ENCODE measurements at regions not wholly inside any gene's neighbourhood (a gene's known extent, or its start where the extent isn't known, plus 50 kb on each side); places are given as distances from the start of the nearest gene placed in this dataset.
"Not testable (repeated sequence)": the region's sequence is repeated elsewhere in the genome, so short reads cannot be mapped to it uniquely, and the experiment has no call there.

DNA sequence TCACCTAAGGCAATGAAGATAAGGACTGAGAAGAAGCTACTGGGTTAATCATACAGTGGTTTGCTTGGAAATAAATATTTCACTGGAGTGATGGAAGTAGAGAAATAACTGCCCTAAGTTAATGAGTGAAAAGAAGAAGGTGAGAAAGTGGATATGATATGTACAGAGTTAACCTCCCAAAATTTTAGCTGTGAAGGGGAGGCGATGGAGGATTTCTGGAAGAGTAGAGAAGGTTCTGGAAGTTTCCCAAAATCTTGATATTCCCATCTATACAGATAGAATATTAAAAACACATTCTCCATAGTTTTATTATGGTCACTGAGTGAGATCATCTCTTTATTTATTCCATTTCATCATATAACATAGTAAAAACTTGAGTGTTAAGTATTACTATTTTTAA, 296.6 kb upstream of the RGPD4 start:
- DNase-seq (ENCODE audit: low read depth in 1 of 2, low spot score in 2 of 2) = no peak
- no peaks in the 10 kb centered on the region for H3K36me3 ChIP-seq
- no peaks in the 10 kb centered on the region for H3K9me3 ChIP-seq (replicated peaks)
- no peak overlapping the region for H3K4me3 ChIP-seq
- H3K27ac ChIP-seq = no peak overlapping the region
- no peaks in the 10 kb centered on the region for H3K4me1 ChIP-seq (replicated peaks)
- H3K27me3 ChIP-seq (replicated peaks) = no peaks in the 10 kb centered on the region

DNA sequence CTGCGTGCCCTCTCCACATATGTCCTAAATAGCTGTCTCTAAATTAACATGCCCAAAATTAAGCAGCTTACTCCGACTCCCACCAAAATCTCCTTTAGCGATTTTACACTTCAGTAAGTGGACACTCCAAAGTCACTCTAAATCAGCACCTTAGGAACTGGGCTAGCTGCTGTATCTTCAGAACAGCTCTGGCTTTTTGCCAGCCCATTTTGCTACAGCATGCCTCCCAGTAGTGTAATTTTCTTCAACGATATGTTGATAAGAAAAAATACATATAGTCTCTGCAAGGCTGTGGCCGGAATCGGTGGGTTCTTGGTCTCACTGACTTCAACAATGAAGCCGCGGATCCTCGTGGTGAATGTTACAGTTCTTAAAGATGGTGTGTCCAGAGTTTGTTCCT, 291.8 kb upstream of the RGPD4 start:
- Histone ChIP-seq H3K4me3 (no peak overlapping the region), H3K27ac (no peak overlapping the region), H3K4me1 (replicated peaks) (no peaks in the 10 kb centered on the region), H3K9me3 (replicated peaks) (no peaks in the 10 kb centered on the region), H3K36me3 (no peaks in the 10 kb centered on the region), H3K27me3 (replicated peaks) (no peaks in the 10 kb centered on the region)
- no peak for DNase-seq (ENCODE audit: low read depth in 1 of 2, low spot score in 2 of 2)

DNA sequence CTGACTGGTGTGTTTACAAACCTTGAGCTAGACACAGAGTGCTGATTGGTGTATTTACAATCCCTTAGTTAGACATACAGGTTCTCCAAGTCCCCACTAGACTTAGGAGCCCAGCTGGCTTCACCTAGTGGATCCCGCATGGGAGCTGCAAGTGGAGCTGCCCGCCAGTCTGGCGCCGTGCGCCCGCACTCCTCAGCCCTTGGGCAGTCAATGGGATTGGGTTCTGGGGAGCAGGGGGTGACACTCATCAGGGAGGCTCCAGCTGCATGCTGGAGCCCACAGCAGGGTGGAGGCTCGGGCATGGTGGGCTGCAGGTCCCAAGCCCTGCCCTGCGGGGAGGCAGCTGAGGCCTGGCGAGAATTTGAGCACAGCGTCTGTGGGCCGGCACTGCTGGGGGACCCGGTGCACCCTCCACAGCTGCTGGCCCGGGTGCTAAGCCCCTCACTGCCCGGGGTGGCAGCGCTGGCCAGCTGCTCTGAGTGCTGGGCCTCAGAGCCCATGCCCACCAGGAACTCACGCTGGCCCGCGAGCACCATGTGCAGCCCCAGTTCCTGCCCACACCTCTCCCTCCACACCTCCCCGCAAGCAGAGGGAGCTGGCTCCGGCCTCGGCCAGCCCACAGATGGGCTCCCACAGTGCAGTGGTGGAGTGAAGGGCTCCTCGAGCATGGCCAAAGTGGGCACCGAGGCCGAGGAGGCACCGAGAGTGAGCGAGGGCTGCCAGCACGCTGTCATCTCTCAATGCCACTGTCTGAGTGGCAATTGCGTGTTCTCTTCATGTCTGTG, 290.6 kb upstream of the RGPD4 start:
- not testable (repeated sequence) for H3K9me3 ChIP-seq (replicated peaks); H3K27me3 ChIP-seq (replicated peaks); H3K4me1 ChIP-seq (replicated peaks); H3K36me3 ChIP-seq; H3K4me3 ChIP-seq; DNase-seq (ENCODE audit: low read depth in 1 of 2, low spot score in 2 of 2); H3K27ac ChIP-seq

DNA sequence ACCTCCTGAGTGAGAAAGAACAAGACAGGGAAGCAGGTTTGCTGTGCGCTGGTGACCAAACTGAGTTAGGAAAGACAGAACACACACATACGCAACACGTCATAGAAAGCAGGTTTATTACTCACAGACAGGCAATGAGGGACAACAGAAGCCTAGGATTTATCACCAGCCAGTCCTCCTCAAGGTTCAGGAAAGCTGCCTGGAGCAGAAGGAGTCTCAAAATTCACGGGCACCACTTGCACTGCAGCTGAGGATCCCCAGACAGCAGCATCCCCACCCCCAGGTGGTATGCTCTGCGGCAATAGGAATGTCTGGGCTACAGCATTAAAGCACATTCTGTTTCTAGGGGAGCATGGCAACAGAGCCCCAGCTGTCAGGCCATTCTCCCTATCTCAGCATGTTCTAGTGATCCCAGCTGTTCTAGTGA, 284.4 kb upstream of the RGPD4 start:
- Histone ChIP-seq H3K9me3 (replicated peaks) (no peaks in the 10 kb centered on the region), H3K27ac (no peak overlapping the region), H3K4me3 (no peak overlapping the region), H3K36me3 (no peaks in the 10 kb centered on the region), H3K4me1 (replicated peaks) (no peaks in the 10 kb centered on the region), H3K27me3 (replicated peaks) (no peaks in the 10 kb centered on the region)
- no peak for DNase-seq (ENCODE audit: low read depth in 1 of 2, low spot score in 2 of 2)

DNA sequence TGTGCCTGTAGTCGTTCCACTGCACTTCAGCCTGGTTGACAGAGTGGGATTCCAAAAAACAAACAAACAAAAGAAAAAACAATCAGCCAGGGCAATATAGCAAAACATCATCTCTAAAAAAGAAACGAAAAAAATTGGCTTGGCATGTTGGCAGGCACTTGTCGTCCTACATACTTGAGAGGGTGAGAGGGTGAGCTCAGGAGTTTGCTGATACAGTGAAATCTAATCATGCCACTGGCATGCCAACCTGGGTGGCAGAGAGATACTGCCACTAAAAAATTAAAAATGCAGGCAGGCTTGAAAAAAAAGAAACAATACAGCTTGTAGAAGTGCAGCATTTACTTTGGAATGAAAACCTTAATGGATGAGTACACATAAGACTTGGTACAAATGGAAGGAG, 282.9 kb upstream of the RGPD4 start:
- Histone ChIP-seq H3K27me3 (replicated peaks) (no peaks in the 10 kb centered on the region), H3K36me3 (no peaks in the 10 kb centered on the region), H3K9me3 (replicated peaks) (no peaks in the 10 kb centered on the region), H3K4me1 (replicated peaks) (no peaks in the 10 kb centered on the region), H3K4me3 (no peak overlapping the region), H3K27ac (no peak overlapping the region)
- no peak for DNase-seq (ENCODE audit: low read depth in 1 of 2, low spot score in 2 of 2)

DNA sequence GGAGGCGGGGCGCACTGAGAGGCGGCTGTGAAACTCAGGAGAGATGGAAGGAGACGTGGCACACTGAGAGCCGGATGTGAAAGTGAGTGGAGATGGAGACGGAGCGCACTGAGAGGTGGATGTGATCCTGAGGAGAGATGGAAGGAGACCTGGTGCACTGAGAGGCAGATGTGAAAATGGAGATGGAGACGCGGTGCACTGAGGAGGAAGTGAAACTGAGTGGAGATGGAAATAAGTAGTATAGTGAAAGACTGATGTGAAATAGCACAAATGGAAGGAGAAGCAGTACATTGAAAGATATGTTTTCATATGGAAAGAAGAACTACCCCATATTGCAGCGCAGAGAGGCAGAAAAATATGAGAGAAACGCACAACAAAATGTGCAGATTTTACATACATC, 281.6 kb upstream of the RGPD4 start:
- Histone ChIP-seq H3K27me3 (replicated peaks) (no peaks in the 10 kb centered on the region), H3K9me3 (replicated peaks) (no peaks in the 10 kb centered on the region), H3K4me1 (replicated peaks) (no peaks in the 10 kb centered on the region), H3K36me3 (no peaks in the 10 kb centered on the region), H3K27ac (no peak overlapping the region), H3K4me3 (no peak overlapping the region)
- DNase-seq (ENCODE audit: low read depth in 1 of 2, low spot score in 2 of 2) = no peak

DNA sequence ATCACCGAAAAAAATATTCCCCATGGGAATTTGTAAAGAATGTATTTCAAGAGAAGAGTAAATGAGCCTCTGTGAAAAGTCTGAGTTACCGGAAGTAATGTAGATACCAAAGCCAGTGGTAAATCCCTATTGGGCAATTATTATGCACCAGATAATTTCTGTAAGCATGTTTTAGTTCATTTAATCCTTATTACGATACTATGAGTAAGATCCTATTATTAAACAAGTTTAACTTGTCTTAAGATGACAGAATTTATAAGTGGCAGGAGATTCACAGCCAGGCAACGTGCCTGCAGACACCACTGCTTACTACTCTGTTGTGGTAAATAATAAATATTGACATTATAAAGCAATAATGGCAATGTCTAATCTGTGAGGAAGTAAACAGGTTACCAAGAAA, 280.8 kb upstream of the RGPD4 start:
- no peak overlapping the region for H3K27ac ChIP-seq
- no peaks in the 10 kb centered on the region for H3K9me3 ChIP-seq (replicated peaks)
- no peaks in the 10 kb centered on the region for H3K4me1 ChIP-seq (replicated peaks)
- no peak for DNase-seq (ENCODE audit: low read depth in 1 of 2, low spot score in 2 of 2)
- H3K27me3 ChIP-seq (replicated peaks) = no peaks in the 10 kb centered on the region
- H3K36me3 ChIP-seq = no peaks in the 10 kb centered on the region
- H3K4me3 ChIP-seq = no peak overlapping the region

DNA sequence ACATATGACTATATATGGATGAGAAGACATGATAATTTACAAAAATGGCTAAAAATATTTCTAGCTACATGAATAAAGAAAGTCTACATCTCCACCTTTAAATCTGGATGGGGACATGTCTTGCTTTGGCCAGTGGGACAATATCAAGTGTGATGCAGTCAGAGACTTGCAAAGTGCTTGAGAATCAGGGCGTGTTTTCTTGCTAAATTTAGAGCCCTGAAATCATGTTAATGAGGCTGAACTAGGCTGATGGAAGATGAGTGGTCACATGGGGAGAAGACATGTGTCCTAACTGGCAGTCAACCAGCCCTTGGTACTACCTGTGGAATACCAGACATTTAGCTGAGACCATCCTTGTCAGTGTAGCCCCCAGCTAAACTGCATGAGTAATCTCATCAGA, 278.5 kb upstream of the RGPD4 start:
- no peaks in the 10 kb centered on the region for H3K36me3 ChIP-seq
- no peak for DNase-seq (ENCODE audit: low read depth in 1 of 2, low spot score in 2 of 2)
- H3K9me3 ChIP-seq (replicated peaks) = no peaks in the 10 kb centered on the region
- H3K4me1 ChIP-seq (replicated peaks) = no peaks in the 10 kb centered on the region
- H3K27me3 ChIP-seq (replicated peaks) = no peaks in the 10 kb centered on the region
- H3K27ac ChIP-seq = no peak overlapping the region
- no peak overlapping the region for H3K4me3 ChIP-seq

DNA sequence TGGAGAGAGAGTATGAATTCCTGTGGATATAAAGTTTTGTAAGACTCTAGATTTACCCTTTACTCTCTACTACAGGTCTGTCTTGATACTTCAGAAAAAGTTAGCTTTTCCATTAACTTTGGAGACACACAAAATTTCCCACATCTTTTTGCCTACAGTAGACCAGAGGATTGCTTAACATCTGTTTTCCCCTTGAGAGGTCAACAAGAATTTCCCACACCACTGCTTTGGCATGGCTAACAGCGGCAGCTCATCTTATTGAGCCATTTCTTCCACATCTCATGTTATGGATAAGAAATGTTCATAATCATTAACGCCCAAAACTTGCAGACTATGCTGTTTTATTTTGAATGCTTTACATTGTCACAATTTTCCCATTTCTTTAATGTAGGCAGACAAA, 273.6 kb upstream of the RGPD4 start:
- Histone ChIP-seq H3K27me3 (replicated peaks) (no peaks in the 10 kb centered on the region), H3K9me3 (replicated peaks) (no peaks in the 10 kb centered on the region), H3K4me1 (replicated peaks) (no peaks in the 10 kb centered on the region), H3K4me3 (no peak overlapping the region), H3K36me3 (no peaks in the 10 kb centered on the region), H3K27ac (no peak overlapping the region)
- no peak for DNase-seq (ENCODE audit: low read depth in 1 of 2, low spot score in 2 of 2)

DNA sequence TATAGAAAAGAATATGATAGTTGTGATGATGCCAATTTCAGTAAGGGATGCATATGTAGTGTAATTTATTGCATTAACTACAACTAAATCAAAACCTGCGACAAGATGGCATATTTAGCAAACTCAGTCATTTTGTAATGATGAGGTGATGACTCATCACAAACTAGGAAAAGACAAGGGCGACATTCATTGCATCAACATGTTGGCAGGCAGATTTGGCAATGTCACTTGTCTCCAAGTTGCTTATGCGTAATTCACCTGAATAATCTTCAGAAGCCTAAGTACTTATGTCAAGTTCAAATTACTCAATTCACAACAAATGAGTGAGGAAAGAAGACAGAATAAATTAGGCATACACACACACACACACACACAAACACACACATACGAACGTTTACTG, 273.2 kb upstream of the RGPD4 start:
- Histone ChIP-seq H3K27ac (no peak overlapping the region), H3K9me3 (replicated peaks) (no peaks in the 10 kb centered on the region), H3K36me3 (no peaks in the 10 kb centered on the region), H3K4me3 (no peak overlapping the region), H3K4me1 (replicated peaks) (no peaks in the 10 kb centered on the region), H3K27me3 (replicated peaks) (no peaks in the 10 kb centered on the region)
- no peak for DNase-seq (ENCODE audit: low read depth in 1 of 2, low spot score in 2 of 2)

DNA sequence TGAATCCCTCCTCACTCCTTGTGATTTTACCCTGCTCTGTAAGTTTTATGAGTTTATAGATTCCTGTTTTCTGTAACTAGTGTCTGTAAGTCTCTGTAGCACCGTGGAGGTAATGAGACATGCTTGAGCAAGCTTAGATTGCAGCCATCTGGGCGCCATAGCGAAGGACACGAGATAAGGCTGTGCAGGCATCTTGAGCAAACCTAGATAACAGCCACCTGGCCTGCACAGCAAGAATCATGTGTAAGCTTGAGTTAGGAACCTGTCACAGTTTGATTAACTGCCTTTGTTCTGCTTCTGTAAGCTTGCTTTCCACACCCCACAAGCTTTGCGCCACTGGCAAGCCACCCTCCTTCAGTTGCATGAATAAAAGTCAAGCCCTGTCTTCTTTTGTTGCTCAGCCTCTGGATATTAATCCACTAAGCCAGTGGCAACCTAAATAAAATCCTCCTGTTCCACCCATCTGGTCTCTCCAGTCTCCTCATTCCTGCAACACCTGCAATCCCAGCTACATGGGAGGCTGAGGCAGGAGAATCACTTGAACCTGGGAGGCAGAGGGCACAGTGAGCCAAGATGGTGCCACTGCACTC, 270.6 kb upstream of the RGPD4 start:
- no peak for DNase-seq (ENCODE audit: low read depth in 1 of 2, low spot score in 2 of 2)
- Histone ChIP-seq H3K4me1 (replicated peaks) (no peaks in the 10 kb centered on the region), H3K27ac (no peak overlapping the region), H3K36me3 (no peaks in the 10 kb centered on the region), H3K4me3 (no peak overlapping the region), H3K9me3 (replicated peaks) (no peaks in the 10 kb centered on the region), H3K27me3 (replicated peaks) (no peaks in the 10 kb centered on the region)

DNA sequence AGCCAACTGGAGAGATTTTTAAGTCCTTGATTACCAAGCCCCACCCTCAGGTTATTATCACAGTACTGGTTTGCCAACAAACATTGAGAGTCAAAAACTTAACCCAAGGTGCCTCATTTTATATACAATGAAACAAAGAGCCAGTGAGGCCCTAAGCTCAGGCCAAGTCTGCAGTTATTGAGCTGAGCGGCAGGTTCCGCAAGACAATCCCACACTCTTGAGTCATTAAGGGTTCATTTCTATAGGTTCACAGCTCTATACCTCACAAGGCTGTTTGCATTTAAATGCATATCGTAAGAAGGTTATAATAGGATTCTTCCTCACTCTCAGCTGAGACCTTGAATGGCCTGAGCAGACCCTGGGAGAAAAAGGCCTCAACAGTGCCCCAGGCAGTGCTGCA, 268.4 kb upstream of the RGPD4 start:
- Histone ChIP-seq H3K4me1 (replicated peaks) (no peaks in the 10 kb centered on the region), H3K27me3 (replicated peaks) (no peaks in the 10 kb centered on the region), H3K9me3 (replicated peaks) (no peaks in the 10 kb centered on the region), H3K27ac (no peak overlapping the region), H3K36me3 (no peaks in the 10 kb centered on the region), H3K4me3 (no peak overlapping the region)
- DNase-seq (ENCODE audit: low read depth in 1 of 2, low spot score in 2 of 2) = no peak

DNA sequence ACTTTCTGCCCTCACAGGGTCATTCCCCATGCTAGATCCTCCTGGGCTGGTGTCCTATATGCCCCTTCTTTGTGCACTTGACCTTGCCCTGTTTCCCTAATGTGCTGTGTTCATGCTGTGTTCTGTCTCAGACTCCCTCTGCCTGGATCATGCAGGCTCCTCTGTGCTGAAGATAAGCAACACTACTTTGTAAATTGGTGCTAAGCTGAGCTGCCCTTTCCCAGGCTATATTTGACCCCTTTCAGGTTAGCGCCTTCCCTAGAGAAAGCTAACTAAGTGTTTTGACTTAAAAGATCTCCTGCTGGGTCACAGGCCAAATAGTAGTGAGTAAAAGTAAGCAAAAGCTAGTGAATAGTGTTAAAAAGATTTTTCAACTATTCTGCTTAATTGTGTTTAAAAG, 257.2 kb upstream of the RGPD4 start:
- no peaks in the 10 kb centered on the region for H3K4me1 ChIP-seq (replicated peaks)
- H3K4me3 ChIP-seq = no peak overlapping the region
- H3K36me3 ChIP-seq = no peaks in the 10 kb centered on the region
- no peaks in the 10 kb centered on the region for H3K27me3 ChIP-seq (replicated peaks)
- no peaks in the 10 kb centered on the region for H3K9me3 ChIP-seq (replicated peaks)
- no peak for DNase-seq (ENCODE audit: low read depth in 1 of 2, low spot score in 2 of 2)
- no peak overlapping the region for H3K27ac ChIP-seq

DNA sequence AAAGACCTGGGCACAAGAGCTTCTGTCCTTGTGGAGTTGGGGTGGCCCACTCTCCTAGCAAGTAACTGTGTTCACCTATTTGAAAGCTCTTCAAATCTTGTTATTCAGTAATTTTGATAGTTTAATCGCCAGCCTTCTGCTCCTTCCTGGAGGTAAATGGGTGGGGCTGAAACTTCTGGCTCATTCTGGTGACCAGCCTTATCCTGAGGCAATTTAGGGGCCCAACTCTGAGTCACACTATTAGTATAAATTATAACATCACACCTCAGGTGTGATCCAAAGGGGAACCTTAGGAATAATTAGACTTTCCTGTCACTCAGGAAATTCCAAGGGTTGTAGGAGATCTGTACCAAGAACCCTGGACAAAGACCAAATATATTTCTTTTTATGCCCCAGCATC, 255.8 kb upstream of the RGPD4 start:
- no peaks in the 10 kb centered on the region for H3K4me1 ChIP-seq (replicated peaks)
- H3K27ac ChIP-seq = no peak overlapping the region
- H3K9me3 ChIP-seq (replicated peaks) = no peaks in the 10 kb centered on the region
- no peaks in the 10 kb centered on the region for H3K36me3 ChIP-seq
- no peak overlapping the region for H3K4me3 ChIP-seq
- H3K27me3 ChIP-seq (replicated peaks) = no peaks in the 10 kb centered on the region
- no peak for DNase-seq (ENCODE audit: low read depth in 1 of 2, low spot score in 2 of 2)

DNA sequence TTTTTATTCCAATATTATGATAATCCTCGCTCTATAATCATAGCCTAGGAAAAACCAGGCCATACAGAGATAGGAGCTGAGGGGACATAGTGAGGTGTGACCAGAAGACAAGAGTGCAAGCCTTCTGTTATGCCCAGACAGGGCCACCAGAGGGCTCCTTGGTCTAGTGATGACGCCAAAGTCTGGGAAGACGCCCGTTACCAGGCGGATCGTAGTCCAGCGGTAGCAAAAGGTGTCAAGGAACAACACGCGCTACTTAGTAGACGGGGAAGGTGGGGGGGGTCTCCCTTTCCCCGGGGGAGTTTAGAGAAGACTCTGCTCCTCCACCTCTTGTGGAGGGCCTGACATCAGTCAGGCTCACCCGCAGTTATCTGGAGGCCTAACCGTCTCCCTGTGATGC, 253.8 kb upstream of the RGPD4 start:
- H3K4me1 ChIP-seq (replicated peaks); H3K9me3 ChIP-seq (replicated peaks); H3K4me3 ChIP-seq; H3K36me3 ChIP-seq; DNase-seq (ENCODE audit: low read depth in 1 of 2, low spot score in 2 of 2); H3K27ac ChIP-seq; H3K27me3 ChIP-seq (replicated peaks): not testable (repeated sequence)
